ENCODE measurements at regions not wholly inside any gene's neighbourhood (a gene's known extent, or its start where the extent isn't known, plus 50 kb on each side); places are given as distances from the start of the nearest gene placed in this dataset.

DNA sequence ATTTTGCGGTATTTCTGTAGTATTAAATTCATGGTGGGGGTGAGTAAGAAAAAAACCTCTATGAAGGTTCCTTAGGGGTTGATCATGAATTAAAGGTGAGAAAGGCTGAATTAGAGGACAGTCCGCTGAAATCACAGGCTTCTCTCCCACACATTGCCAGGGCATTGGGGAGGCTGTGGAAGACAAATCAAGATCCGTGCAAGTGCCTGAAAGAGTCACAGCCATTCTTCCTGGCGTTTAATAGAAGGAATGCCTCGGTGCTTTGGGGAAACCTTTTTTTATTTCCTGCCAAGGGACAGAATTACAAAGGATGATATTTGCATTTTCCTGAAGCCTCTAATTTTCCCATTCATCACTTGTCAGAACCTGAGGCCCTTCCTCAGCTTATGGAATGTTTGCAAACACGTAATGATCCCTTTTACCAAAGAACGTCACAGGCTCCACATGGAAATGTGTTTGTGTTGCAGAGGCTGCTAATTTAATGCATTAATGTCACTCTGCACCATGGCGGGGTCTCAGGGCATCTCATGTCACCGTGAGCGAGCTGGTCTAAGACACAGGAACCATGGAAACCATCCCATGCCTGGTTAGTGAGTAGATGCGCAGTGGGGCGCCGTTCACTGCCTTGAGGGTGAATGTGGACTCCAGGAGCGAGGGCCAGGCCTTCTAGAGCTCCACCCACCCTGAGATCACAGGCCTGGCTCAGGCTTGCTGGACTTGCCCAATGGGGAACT lies 185.9 kb upstream of the SULF2 start:
- Histone ChIP-seq H3F3A (ENCODE audit: control insufficient read depth, insufficient read depth) (no peaks in the 10 kb centered on the region), H3K36me3 (ENCODE audit: control insufficient read depth, low read length) (no peaks in the 10 kb centered on the region), H3K4me2 (ENCODE audit: low read length) (no peak overlapping the region)

DNA sequence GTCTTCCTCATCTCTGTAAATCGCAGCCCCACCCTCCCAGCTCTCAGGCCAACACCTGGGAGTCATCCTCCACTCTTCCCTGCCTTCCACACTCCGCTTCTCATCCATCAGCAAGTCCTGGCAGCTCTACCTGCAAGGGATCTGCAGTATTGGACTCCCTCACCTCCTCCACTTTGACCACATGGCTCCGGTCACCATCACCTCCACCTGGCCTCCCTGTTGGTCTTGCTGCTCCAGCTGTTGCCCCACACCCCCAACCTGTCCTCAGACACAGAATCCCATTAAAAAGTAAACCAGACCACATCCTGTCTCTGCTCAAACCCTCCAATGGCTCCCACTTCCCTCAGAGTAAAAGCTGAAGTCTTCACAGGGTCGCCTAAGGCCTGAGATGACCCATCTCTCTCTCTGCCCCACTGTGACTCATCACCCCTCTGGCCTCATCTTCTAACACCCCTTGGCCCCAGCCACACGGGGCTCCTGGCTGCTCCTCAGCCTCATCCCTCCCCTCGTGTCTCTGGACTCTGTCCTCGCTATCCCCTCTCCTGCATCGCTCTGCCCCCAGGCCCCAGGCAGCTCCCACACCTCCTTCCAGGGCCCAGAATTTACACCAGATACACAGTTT lies 185.1 kb upstream of the SULF2 start:
- H3K9me3 ChIP-seq (ENCODE audit: control insufficient read depth, insufficient read depth, low read length), result no peaks in the 10 kb centered on the region
- no peak overlapping the region for H3K4me3 ChIP-seq (ENCODE audit: low read length)
- TF ChIP-seq EZH2phosphoT487 (IDR thresholded peaks at IDR 0.05; ENCODE audit: borderline replicate concordance, low read length), result no peak
- TF ChIP-seq, protein P1, sequence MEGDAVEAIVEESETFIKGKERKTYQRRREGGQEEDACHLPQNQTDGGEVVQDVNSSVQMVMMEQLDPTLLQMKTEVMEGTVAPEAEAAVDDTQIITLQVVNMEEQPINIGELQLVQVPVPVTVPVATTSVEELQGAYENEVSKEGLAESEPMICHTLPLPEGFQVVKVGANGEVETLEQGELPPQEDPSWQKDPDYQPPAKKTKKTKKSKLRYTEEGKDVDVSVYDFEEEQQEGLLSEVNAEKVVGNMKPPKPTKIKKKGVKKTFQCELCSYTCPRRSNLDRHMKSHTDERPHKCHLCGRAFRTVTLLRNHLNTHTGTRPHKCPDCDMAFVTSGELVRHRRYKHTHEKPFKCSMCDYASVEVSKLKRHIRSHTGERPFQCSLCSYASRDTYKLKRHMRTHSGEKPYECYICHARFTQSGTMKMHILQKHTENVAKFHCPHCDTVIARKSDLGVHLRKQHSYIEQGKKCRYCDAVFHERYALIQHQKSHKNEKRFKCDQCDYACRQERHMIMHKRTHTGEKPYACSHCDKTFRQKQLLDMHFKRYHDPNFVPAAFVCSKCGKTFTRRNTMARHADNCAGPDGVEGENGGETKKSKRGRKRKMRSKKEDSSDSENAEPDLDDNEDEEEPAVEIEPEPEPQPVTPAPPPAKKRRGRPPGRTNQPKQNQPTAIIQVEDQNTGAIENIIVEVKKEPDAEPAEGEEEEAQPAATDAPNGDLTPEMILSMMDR (IDR thresholded peaks at IDR 0.05; ENCODE audit: low read depth, low read length, poor library complexity, severe bottlenecking), result no peak
- no peak overlapping the region for H3K27ac ChIP-seq (ENCODE audit: low read depth, low read length)
- no peaks in the 10 kb centered on the region for H3K27me3 ChIP-seq (ENCODE audit: control insufficient read depth, low read length)
- H3K9me2 ChIP-seq (replicated peaks; ENCODE audit: control insufficient read depth, low read length), result no peaks in the 10 kb centered on the region
- H4K20me1 ChIP-seq (ENCODE audit: control insufficient read depth, insufficient read depth, low read depth, low read length), result no peaks in the 10 kb centered on the region
- H3K4me1 ChIP-seq (ENCODE audit: control insufficient read depth, low read length), result peaks cover 9% of the 10 kb centered on the region
- no peaks in the 10 kb centered on the region for H3K36me3 ChIP-seq (ENCODE audit: control insufficient read depth, low read length)
- no peak overlapping the region for H3K4me2 ChIP-seq (ENCODE audit: low read length)
- no peaks in the 10 kb centered on the region for H3F3A ChIP-seq (ENCODE audit: control insufficient read depth, insufficient read depth)
- no peaks in the 10 kb centered on the region for H3K79me2 ChIP-seq (ENCODE audit: control insufficient read depth, low read length)

More for the DNA sequence above, 185.9 kb upstream of the SULF2 start:
- no peak overlapping the region for H3K27ac ChIP-seq (ENCODE audit: low read depth, low read length)
- H3K4me1 ChIP-seq (ENCODE audit: control insufficient read depth, low read length), result peaks cover 17% of the 10 kb centered on the region
- no peaks in the 10 kb centered on the region for H4K20me1 ChIP-seq (ENCODE audit: control insufficient read depth, insufficient read depth, low read depth, low read length)
- no peaks in the 10 kb centered on the region for H3K9me3 ChIP-seq (ENCODE audit: control insufficient read depth, insufficient read depth, low read length)
- no peaks in the 10 kb centered on the region for H3K9me2 ChIP-seq (replicated peaks; ENCODE audit: control insufficient read depth, low read length)
- H3K27me3 ChIP-seq (ENCODE audit: control insufficient read depth, low read length), result no peaks in the 10 kb centered on the region
- no peaks in the 10 kb centered on the region for H3K79me2 ChIP-seq (ENCODE audit: control insufficient read depth, low read length)
- no peak overlapping the region for H3K4me3 ChIP-seq (ENCODE audit: low read length)
- TF ChIP-seq EZH2phosphoT487 (IDR thresholded peaks at IDR 0.05; ENCODE audit: borderline replicate concordance, low read length), result no peak

GRCh38 chr20:47969426-47969825 lies 184.1 kb upstream of the SULF2 start:
- Histone ChIP-seq H3K79me2 (ENCODE audit: control insufficient read depth, low read length) (no peaks in the 10 kb centered on the region), H3K4me2 (ENCODE audit: low read length) (no peak overlapping the region), H3K9me2 (replicated peaks; ENCODE audit: control insufficient read depth, low read length) (no peaks in the 10 kb centered on the region), H3K4me3 (ENCODE audit: low read length) (no peak overlapping the region), H3K27ac (ENCODE audit: low read depth, low read length) (no peak overlapping the region), H4K20me1 (ENCODE audit: control insufficient read depth, insufficient read depth, low read depth, low read length) (no peaks in the 10 kb centered on the region), H3K9me3 (ENCODE audit: control insufficient read depth, insufficient read depth, low read length) (no peaks in the 10 kb centered on the region), H3K27me3 (ENCODE audit: control insufficient read depth, low read length) (no peaks in the 10 kb centered on the region), H3K36me3 (ENCODE audit: control insufficient read depth, low read length) (no peaks in the 10 kb centered on the region), H3F3A (ENCODE audit: control insufficient read depth, insufficient read depth) (no peaks in the 10 kb centered on the region), H3K4me1 (ENCODE audit: control insufficient read depth, low read length) (no peaks in the 10 kb centered on the region; the same call in 1 of the 2 replicates)
- TF ChIP-seq, protein P1 (IDR thresholded peaks at IDR 0.05; ENCODE audit: low read depth, low read length, poor library complexity, severe bottlenecking), result no peak
- TF ChIP-seq EZH2phosphoT487 (IDR thresholded peaks at IDR 0.05; ENCODE audit: borderline replicate concordance, low read length), result no peak
